CD14-positive monocyte (primary cell): ENCODE measurements at regions not wholly inside any gene's neighbourhood (a gene's known extent, or its start where the extent isn't known, plus 50 kb on each side); places are given as distances from the start of the nearest gene placed in this dataset.

Experiments
- DNase-seq, 3 donors: peaks; one replicate each; pipeline ENCODE4 v3.0.0-alpha.2; 2011 to 2022
- H2AFZ ChIP-seq: 2 replicates; pipeline ENCODE4 v1.6.0; 2012; ENCODE audit warnings: mild to moderate bottlenecking, low read depth, low read length, inconsistent platforms; ENCODE audit not compliant: insufficient read depth, poor library complexity, severe bottlenecking
- H3K27ac ChIP-seq, 2 donors: 1 replicate in 1 of 2; 2 replicates in 1 of 2; pipeline ENCODE4 v1.5.1; 2012 to 2013; ENCODE audit warnings: low read length in 2 of 2, control low read depth in 1 of 2, inconsistent platforms in 1 of 2, low read depth in 1 of 2, mild to moderate bottlenecking in 1 of 2
- H3K27me3 ChIP-seq, 2 donors: one replicate each; pipeline versions ENCODE4 v1.6.0 to v1.6.1; 2011 to 2013; ENCODE audit warnings: low read length in 2 of 2; ENCODE audit not compliant: control insufficient read depth in 2 of 2, insufficient read depth in 2 of 2
- H3K36me3 ChIP-seq, 2 donors: replicated peaks in 1 of 2; 1 replicate in 1 of 2; 2 replicates in 1 of 2; pipeline versions ENCODE4 v1.5.1 to v1.6.1; 2012 to 2013; ENCODE audit warnings: low read length in 2 of 2, control low read depth in 1 of 2, inconsistent platforms in 1 of 2, mild to moderate bottlenecking in 1 of 2; ENCODE audit not compliant: insufficient read depth in 2 of 2, control insufficient read depth in 1 of 2
- H3K4me1 ChIP-seq, 2 donors: 1 replicate in 1 of 2; 2 replicates in 1 of 2; pipeline versions ENCODE4 v1.5.1 to v1.6.1; 2012 to 2013; ENCODE audit warnings: low read length in 2 of 2, control low read depth in 1 of 2, inconsistent platforms in 1 of 2, mild to moderate bottlenecking in 1 of 2, moderate library complexity in 1 of 2; ENCODE audit not compliant: insufficient read depth in 2 of 2, control insufficient read depth in 1 of 2
- H3K4me2 ChIP-seq: replicated peaks from 2 replicates; pipeline ENCODE3; 2012; ENCODE audit warnings: low read length, moderate library complexity, mild to moderate bottlenecking; ENCODE audit not compliant: poor library complexity, severe bottlenecking; ENCODE audit errors: extremely low read depth
- H3K4me3 ChIP-seq, 3 experiments: fragments of 200-600 bp in 1 of 3; sonication (generic) in 1 of 3; replicated peaks in 1 of 3; 1 replicate in 2 of 3; 2 replicates in 1 of 3; pipeline ENCODE4 v1.5.1; 2011 to 2013; ENCODE audit warnings: low read length in 3 of 3, mild to moderate bottlenecking in 3 of 3, control low read depth in 2 of 3, low read depth in 2 of 3, inconsistent platforms in 1 of 3, moderate library complexity in 1 of 3
- H3K79me2 ChIP-seq: 2 replicates; pipeline ENCODE4 v1.6.0; 2012; ENCODE audit warnings: mild to moderate bottlenecking, control low read depth, inconsistent platforms, low read length, moderate library complexity; ENCODE audit not compliant: insufficient read depth
- H3K9ac ChIP-seq: 2 replicates; pipeline ENCODE4 v1.6.0; 2017; ENCODE audit warnings: low read length, mild to moderate bottlenecking; ENCODE audit not compliant: insufficient read depth, poor library complexity, severe bottlenecking
- H3K9me3 ChIP-seq, 2 donors: replicated peaks in 1 of 2; 1 replicate in 1 of 2; 2 replicates in 1 of 2; pipeline versions ENCODE4 v1.5.1 to v1.6.1; 2012 to 2013; ENCODE audit warnings: low read length in 2 of 2, control low read depth in 1 of 2; ENCODE audit not compliant: control insufficient read depth in 1 of 2, insufficient read depth in 1 of 2
- H4K20me1 ChIP-seq: 2 replicates; pipeline ENCODE4 v1.6.0; 2012; ENCODE audit warnings: mild to moderate bottlenecking, low read length, control low read depth, moderate library complexity; ENCODE audit not compliant: insufficient read depth
- H3K27ac Mint-ChIP-seq, 7 donors: one replicate each; pipeline ENCODE4 v1.8.0; 2020; ENCODE audit warnings: mild to moderate bottlenecking in 7 of 7, mixed read lengths in 7 of 7, moderate library complexity in 6 of 7, inconsistent platforms in 2 of 7
- H3K27me3 Mint-ChIP-seq, 3 donors: one replicate each; pipeline ENCODE4 v1.8.0; 2021 to 2022; ENCODE audit warnings: low read depth in 3 of 3, mild to moderate bottlenecking in 3 of 3, mixed read lengths in 3 of 3, moderate library complexity in 3 of 3, inconsistent platforms in 1 of 3
- H3K36me3 Mint-ChIP-seq, 2 donors: one replicate each; pipeline ENCODE4 v1.8.0; 2020; ENCODE audit warnings: mixed read lengths in 2 of 2, inconsistent platforms in 1 of 2, mild to moderate bottlenecking in 1 of 2
- H3K4me1 Mint-ChIP-seq: one replicate; pipeline ENCODE4 v1.8.0; 2020; ENCODE audit warnings: mild to moderate bottlenecking, mixed read lengths
- H3K4me3 Mint-ChIP-seq, 2 donors: one replicate each; pipeline ENCODE4 v1.8.0; 2020; ENCODE audit warnings: mild to moderate bottlenecking in 2 of 2, mixed read lengths in 2 of 2, moderate library complexity in 1 of 2
- H3K9me3 Mint-ChIP-seq, 7 donors: one replicate each; pipeline ENCODE4 v1.8.0; 2020 to 2022; ENCODE audit warnings: mixed read lengths in 7 of 7, mild to moderate bottlenecking in 6 of 7, moderate library complexity in 6 of 7, inconsistent platforms in 2 of 7
- CTCF ChIP-seq: fragments of 200-600 bp; IDR thresholded peaks from one replicate; pipeline ENCODE4 v1.8.0; 2022; ENCODE audit warnings: antibody characterized with exemption, mild to moderate bottlenecking
- WGBS: methylation state at CpG from one replicate; pipeline ENCODE4 v1.1.5; 2013; ENCODE audit warnings: missing lambda C conversion rate; ENCODE audit not compliant: insufficient coverage; 5-methylcytosine and 5-hydroxymethylcytosine counted together
- intact Hi-C, 2 donors: fragments of 100-400 bp; cut with micrococcal nuclease; formaldehyde crosslinking; loops; one replicate each; pipeline versions ENCODE4 v1.15.0 to v1.15.1; 2023

GRCh38 chr4:145295122-145295521 is 114.7 kb upstream of the OTUD4 start:
- TF ChIP-seq CTCF = no peak
- Histone ChIP-seq H4K20me1 (no peaks in the 10 kb centered on the region), H3K4me1 (no peaks in the 10 kb centered on the region), H3K79me2 (no peaks in the 10 kb centered on the region), H3K27me3 (no peaks in the 10 kb centered on the region), H3K9me3 (no peaks in the 10 kb centered on the region), H3K4me2 (no peak overlapping the region), H3K9ac (no peak overlapping the region), H3K4me3 (no peak overlapping the region), H3K27ac (no peak overlapping the region), H2AFZ (no peak overlapping the region), H3K36me3 (no peaks in the 10 kb centered on the region)
- no peaks in the 10 kb centered on the region for H3K27me3 Mint-ChIP-seq
- intact Hi-C loops = no loop called here
- H3K4me3 Mint-ChIP-seq = no peak overlapping the region
- DNase-seq = no peak
- WGBS = no CpG with 5 or more reads among the region's 3 CpGs
- no peak overlapping the region for H3K27ac Mint-ChIP-seq
- no peaks in the 10 kb centered on the region for H3K4me1 Mint-ChIP-seq
- no peaks in the 10 kb centered on the region for H3K36me3 Mint-ChIP-seq
- peaks cover 0 to 6% (median 3%) of the 10 kb centered on the region in 7 donors for H3K9me3 Mint-ChIP-seq

- intact Hi-C loops = no loop called here
- no CpG with 5 or more reads among the region's 4 CpGs for WGBS
- Histone ChIP-seq H3K4me1 (no peaks in the 10 kb centered on the region), H2AFZ (no peak overlapping the region), H3K4me3 (no peak overlapping the region), H4K20me1 (no peaks in the 10 kb centered on the region), H3K4me2 (no peak overlapping the region), H3K9me3 (no peaks in the 10 kb centered on the region), H3K27me3 (no peaks in the 10 kb centered on the region), H3K79me2 (no peaks in the 10 kb centered on the region), H3K27ac (no peak overlapping the region), H3K36me3 (no peaks in the 10 kb centered on the region), H3K9ac (no peak overlapping the region)
- no peaks in the 10 kb centered on the region for H3K4me1 Mint-ChIP-seq
- no peaks in the 10 kb centered on the region for H3K36me3 Mint-ChIP-seq
- H3K27me3 Mint-ChIP-seq = no peaks in the 10 kb centered on the region
- no peak for DNase-seq
- no peak for TF ChIP-seq CTCF
- H3K9me3 Mint-ChIP-seq = peaks cover 0 to 9% (median 3%) of the 10 kb centered on the region in 7 donors
- H3K27ac Mint-ChIP-seq = no peak overlapping the region
- no peak overlapping the region for H3K4me3 Mint-ChIP-seq
Observed at GRCh38 chr4:145293658-145294057, 113.3 kb upstream of the OTUD4 start.
